Common myeloid progenitor, CD34-positive (primary cell): ENCODE measurements at regions not wholly inside any gene's neighbourhood (a gene's known extent, or its start where the extent isn't known, plus 50 kb on each side); places are given as distances from the start of the nearest gene placed in this dataset.
"Not testable (repeated sequence)": the region's sequence is repeated elsewhere in the genome, so short reads cannot be mapped to it uniquely, and the experiment has no call there.

Experiments used
- CTCF ChIA-PET: fragments of 350-600 bp; sonication (Branson Sonifier 250); formaldehyde crosslinking; loops from one replicate; lab custom pipeline; 2021; ENCODE audit warnings: antibody characterized with exemption; lab: Charles Lee
- POLR2A ChIA-PET: fragments of 350-600 bp; sonication (Branson Sonifier 250); formaldehyde crosslinking; loops from one replicate; lab custom pipeline; 2021; ENCODE audit warnings: antibody characterized with exemption; lab: Charles Lee
- DNase-seq, 3 donors: peaks; one replicate each; pipeline versions ENCODE4 v3.0.0 to v3.0.0-alpha.2; 2013
- H3K27ac ChIP-seq, 2 experiments: 1 replicate in 1 of 2; 2 replicates in 1 of 2; pipeline ENCODE4 v1.7.0; 2013; ENCODE audit warnings: inconsistent platforms in 2 of 2, low read length in 2 of 2, mild to moderate bottlenecking in 2 of 2, low read depth in 1 of 2, moderate library complexity in 1 of 2; ENCODE audit not compliant: severe bottlenecking in 2 of 2, insufficient read depth in 1 of 2, poor library complexity in 1 of 2
- H3K27me3 ChIP-seq, 5 experiments: replicated peaks in 2 of 5; 1 replicate in 3 of 5; 2 replicates in 2 of 5; pipeline versions ENCODE4 v1.6.1 to v1.7.0; 2013; ENCODE audit warnings: low read length in 4 of 5, mild to moderate bottlenecking in 2 of 5, moderate library complexity in 2 of 5, inconsistent platforms in 1 of 5; ENCODE audit not compliant: insufficient read depth in 5 of 5, control insufficient read depth in 4 of 5
- H3K36me3 ChIP-seq, 4 experiments: 1 replicate in 2 of 4; 2 replicates in 2 of 4; pipeline versions ENCODE4 v1.6.1 to v1.7.0; 2013; ENCODE audit warnings: low read length in 3 of 4, control low read depth in 1 of 4, mild to moderate bottlenecking in 1 of 4; ENCODE audit not compliant: control insufficient read depth in 4 of 4, insufficient read depth in 4 of 4
- H3K4me1 ChIP-seq, 4 experiments: 1 replicate in 3 of 4; 2 replicates in 1 of 4; pipeline versions ENCODE4 v1.6.1 to v1.7.1; 2013; ENCODE audit warnings: low read length in 3 of 4, mild to moderate bottlenecking in 3 of 4, control low read depth in 1 of 4, inconsistent platforms in 1 of 4, moderate library complexity in 1 of 4; ENCODE audit not compliant: control insufficient read depth in 4 of 4, insufficient read depth in 4 of 4; ENCODE audit errors: control extremely low read depth in 1 of 4
- H3K4me3 ChIP-seq, 7 experiments: 1 replicate in 4 of 7; 2 replicates in 3 of 7; pipeline versions ENCODE4 v1.5.1 to v1.7.0; 2013; ENCODE audit warnings: mild to moderate bottlenecking in 7 of 7, low read length in 6 of 7, moderate library complexity in 6 of 7, inconsistent platforms in 2 of 7, low read depth in 2 of 7, control low read depth in 1 of 7; ENCODE audit not compliant: insufficient read depth in 4 of 7, control insufficient read depth in 1 of 7; ENCODE audit errors: extremely low read depth in 1 of 7
- H3K9me3 ChIP-seq, 5 experiments: 1 replicate in 4 of 5; 2 replicates in 1 of 5; pipeline versions ENCODE4 v1.6.1 to v1.7.1; 2013; ENCODE audit warnings: low read length in 4 of 5, mild to moderate bottlenecking in 2 of 5, inconsistent platforms in 1 of 5, low read depth in 1 of 5, moderate library complexity in 1 of 5; ENCODE audit not compliant: control insufficient read depth in 4 of 5, insufficient read depth in 2 of 5; ENCODE audit errors: control extremely low read depth in 1 of 5
- WGBS: methylation state at CpG from one replicate; pipeline ENCODE4 v1.1.5; 2013; ENCODE audit not compliant: insufficient coverage; 5-methylcytosine and 5-hydroxymethylcytosine counted together

DNA sequence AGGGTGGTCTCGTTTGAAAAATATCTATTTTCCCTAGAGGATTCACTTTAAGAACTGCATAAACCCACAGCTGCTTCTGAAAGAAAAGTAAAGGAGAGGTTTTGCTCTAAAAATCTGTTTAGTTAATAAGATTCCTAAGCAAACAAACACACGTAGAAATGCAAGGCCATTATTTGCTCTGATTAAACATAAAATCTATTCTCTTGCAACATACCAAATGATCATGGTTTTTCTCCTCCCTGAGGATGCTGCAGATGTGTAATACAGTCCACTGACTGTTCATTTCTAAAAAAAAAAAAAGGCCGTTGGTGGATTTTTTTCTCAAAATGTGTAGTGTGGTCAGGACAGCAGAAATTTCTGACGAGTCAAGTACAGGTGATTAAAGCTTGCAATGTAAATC lies 98.6 kb downstream of the BUB3 start:
- Histone ChIP-seq H3K4me3 (no peak overlapping the region), H3K4me1 (no peaks in the 10 kb centered on the region), H3K36me3 (no peaks in the 10 kb centered on the region), H3K27me3 (no peaks in the 10 kb centered on the region), H3K9me3 (peaks cover 0 to 9% (median 2%) of the 10 kb centered on the region in 5 experiments), H3K27ac (no peak overlapping the region)
- CTCF ChIA-PET, result no interaction called here
- POLR2A ChIA-PET, result no interaction called here
- WGBS, result 80% methylated on average over 1 of the region's 4 CpGs
- no peak for DNase-seq

DNA sequence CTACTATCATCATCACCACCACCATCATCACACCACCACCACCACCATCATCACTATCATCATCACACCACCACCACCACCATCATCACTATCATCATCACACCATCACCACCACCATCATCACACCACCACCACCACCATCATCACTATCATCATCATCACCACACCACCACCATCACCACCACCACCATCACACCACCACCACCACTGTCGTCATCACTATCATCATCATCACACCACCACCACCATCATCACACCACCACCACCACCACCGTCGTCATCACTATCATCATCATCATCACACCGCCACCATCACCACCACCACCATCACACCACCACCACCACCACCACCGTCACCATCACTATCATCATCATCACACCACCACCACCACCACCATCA lies 100.1 kb downstream of the BUB3 start:
- POLR2A ChIA-PET, H3K36me3 ChIP-seq, H3K4me1 ChIP-seq, H3K4me3 ChIP-seq, H3K9me3 ChIP-seq, H3K27ac ChIP-seq, DNase-seq, H3K27me3 ChIP-seq, CTCF ChIA-PET: not testable (repeated sequence)
- 91% methylated on average over 5 of the region's 5 CpGs for WGBS

DNA sequence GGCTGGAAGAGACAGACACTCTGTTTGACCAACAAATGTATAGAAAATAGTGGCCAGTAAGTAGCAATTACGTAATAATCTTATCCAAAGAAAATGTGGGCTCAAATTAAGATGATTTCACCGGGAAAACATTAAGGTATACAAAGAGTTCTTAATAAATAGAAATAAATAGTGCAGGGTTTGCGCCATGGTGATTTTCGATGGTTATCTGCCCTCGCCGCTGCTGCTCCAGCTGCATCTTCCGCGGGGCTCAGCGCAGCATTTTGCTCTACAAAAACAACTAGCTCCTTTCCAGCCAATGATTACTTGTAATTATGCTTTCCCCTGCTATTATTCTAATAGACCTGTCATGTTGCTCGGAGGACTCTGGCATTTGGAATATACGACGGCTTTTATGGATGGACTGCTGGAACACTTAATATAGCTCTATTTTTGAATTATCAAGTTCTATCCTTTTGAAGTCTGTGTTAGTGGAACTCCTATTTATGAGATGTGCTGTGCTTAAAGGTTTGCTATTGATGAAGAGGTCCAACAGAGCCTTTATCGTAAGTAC lies 103.8 kb downstream of the BUB3 start:
- 97% methylated on average over 10 of the region's 13 CpGs for WGBS
- Histone ChIP-seq H3K36me3 (no peaks in the 10 kb centered on the region), H3K9me3 (peaks cover 0 to 9% (median 2%) of the 10 kb centered on the region in 5 experiments), H3K4me1 (no peaks in the 10 kb centered on the region), H3K27ac (no peak overlapping the region), H3K4me3 (no peak overlapping the region), H3K27me3 (no peaks in the 10 kb centered on the region)
- DNase-seq, result no peak
- CTCF ChIA-PET, result no interaction called here
- POLR2A ChIA-PET, result no interaction called here

DNA sequence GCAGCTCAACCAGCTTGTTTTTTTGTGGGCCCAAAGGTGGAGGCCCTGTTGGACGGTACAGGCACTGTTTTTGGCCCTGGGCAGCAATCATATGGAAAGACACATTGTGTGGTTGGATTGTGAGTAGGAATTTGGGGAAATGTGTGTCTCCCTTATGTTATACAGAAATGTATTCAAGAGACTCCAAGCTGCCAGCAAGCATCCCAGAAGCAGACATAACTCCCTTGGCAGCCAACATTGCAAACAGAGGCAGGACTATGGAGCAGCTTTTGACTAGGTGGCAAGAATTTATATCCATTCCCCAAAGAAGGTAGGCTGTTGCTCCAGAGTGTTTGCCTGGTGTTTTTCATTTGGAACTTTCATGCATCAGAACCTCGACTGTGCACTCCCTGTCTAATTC lies 104.9 kb downstream of the BUB3 start:
- WGBS, result 92% methylated on average over 2 of the region's 2 CpGs
- Histone ChIP-seq H3K27me3 (no peaks in the 10 kb centered on the region), H3K36me3 (no peaks in the 10 kb centered on the region), H3K9me3 (peaks cover 0 to 9% (median 2%) of the 10 kb centered on the region in 5 experiments), H3K27ac (no peak overlapping the region), H3K4me3 (no peak overlapping the region), H3K4me1 (no peaks in the 10 kb centered on the region)
- POLR2A ChIA-PET, result no interaction called here
- CTCF ChIA-PET, result no interaction called here
- DNase-seq, result no peak

DNA sequence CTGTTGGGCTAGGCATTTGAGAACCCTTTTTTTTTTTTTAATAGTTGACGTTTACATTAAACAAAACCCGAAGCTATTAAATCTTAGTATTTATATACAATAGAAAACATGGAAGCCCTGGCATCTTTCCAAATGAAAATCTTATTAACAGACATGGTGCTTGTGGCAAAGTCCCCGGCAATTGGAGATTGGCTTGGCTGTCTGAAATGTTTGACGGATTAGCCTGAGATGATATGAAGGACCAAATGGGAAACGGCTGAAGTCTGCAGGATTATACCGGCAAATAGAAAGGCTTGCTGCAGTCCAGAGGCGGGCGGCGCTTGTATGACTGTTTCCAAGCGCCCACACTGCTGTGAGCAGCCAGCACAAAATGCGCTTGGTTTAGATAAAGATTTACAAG lies 105.6 kb downstream of the BUB3 start:
- no peaks in the 10 kb centered on the region for H3K36me3 ChIP-seq

DNA sequence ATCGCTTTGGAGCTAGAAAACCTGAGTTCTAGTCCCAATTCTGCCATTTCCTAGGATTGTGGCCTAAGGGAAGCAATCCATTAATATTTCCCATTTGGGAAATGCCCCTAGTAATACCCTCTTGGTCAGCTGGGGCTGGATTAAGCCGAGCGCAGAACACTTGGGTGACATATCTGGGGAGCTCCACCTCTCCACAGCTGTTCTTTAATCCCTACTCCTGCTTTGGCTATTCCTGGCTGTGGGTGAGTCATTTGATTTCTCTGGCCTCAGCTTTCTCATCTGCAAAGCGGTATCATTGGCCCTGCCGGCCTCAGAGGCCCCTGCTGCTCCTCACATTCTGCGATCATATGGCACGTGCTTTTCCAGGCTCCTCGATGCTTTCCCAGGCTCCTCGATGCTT lies 108.3 kb downstream of the BUB3 start:
- Histone ChIP-seq H3K27ac (no peak overlapping the region), H3K27me3 (no peaks in the 10 kb centered on the region), H3K4me1 (no peaks in the 10 kb centered on the region), H3K4me3 (no peak overlapping the region), H3K36me3 (no peaks in the 10 kb centered on the region), H3K9me3 (no peaks in the 10 kb centered on the region)
- POLR2A ChIA-PET, result no interaction called here
- DNase-seq, result no peak
- WGBS, result 99% methylated on average over 8 of the region's 9 CpGs
- CTCF ChIA-PET, result no interaction called here

More for the DNA sequence above, 105.6 kb downstream of the BUB3 start:
- 95% methylated on average over 3 of the region's 11 CpGs for WGBS
- H3K4me3 ChIP-seq, result no peak overlapping the region
- POLR2A ChIA-PET, result no interaction called here
- peaks cover 0 to 5% (median 0%) of the 10 kb centered on the region in 5 experiments for H3K9me3 ChIP-seq
- CTCF ChIA-PET, result no interaction called here
- no peaks in the 10 kb centered on the region for H3K27me3 ChIP-seq
- H3K27ac ChIP-seq, result no peak overlapping the region
- H3K4me1 ChIP-seq, result no peaks in the 10 kb centered on the region
- no peak for DNase-seq

DNA sequence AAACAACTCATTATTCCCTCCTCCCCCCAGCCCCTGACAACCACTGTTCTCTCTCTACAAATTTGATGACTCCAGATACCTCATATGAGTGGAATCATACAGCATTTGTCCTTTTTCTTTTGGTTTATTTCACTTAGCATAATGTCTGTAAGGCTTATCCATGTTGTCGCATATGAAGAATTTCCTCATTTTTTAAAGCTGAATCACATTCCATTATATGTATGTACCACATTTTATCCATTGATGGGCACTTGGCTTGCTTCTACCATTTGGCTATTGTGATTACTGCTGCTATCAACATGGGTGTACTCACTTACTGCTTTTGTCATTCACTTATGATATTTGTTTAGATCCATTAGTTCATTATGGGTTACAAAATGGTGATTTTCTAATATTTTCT lies 112.8 kb downstream of the BUB3 start:
- 100% methylated on average over 1 of the region's 1 CpG for WGBS
- CTCF ChIA-PET, result no interaction called here

More for the DNA sequence above, 112.8 kb downstream of the BUB3 start:
- no peak overlapping the region for H3K27ac ChIP-seq
- peaks cover 0 to 5% (median 0%) of the 10 kb centered on the region in 5 experiments for H3K27me3 ChIP-seq
- no peaks in the 10 kb centered on the region for H3K36me3 ChIP-seq
- no peaks in the 10 kb centered on the region for H3K9me3 ChIP-seq
- H3K4me1 ChIP-seq, result no peaks in the 10 kb centered on the region
- POLR2A ChIA-PET, result no interaction called here
- H3K4me3 ChIP-seq, result no peak overlapping the region
- DNase-seq, result no peak
